Bronchial epithelial cell (primary cell): ENCODE measurements at regions not wholly inside any gene's neighbourhood (a gene's known extent, or its start where the extent isn't known, plus 50 kb on each side); places are given as distances from the start of the nearest gene placed in this dataset.
"Not testable (repeated sequence)": the region's sequence is repeated elsewhere in the genome, so short reads cannot be mapped to it uniquely, and the experiment has no call there.

Experiments used
- DNase-seq: peaks from one replicate; pipeline ENCODE4 v3.0.0-alpha.2; 2010; ENCODE audit warnings: low read depth
- FAIRE-seq: peaks from 2 replicates; lab custom pipeline; 2011; peaks lifted over from hg19 to GRCh38; lab: Jason Lieb, UNC
- H3K27me3 ChIP-seq: 2 replicates; pipeline ENCODE4 v1.5.1; 2011; ENCODE audit warnings: low read length; ENCODE audit not compliant: control insufficient read depth, insufficient read depth
- H3K36me3 ChIP-seq: 2 replicates; pipeline ENCODE4 v1.5.1; 2011; ENCODE audit warnings: low read length; ENCODE audit not compliant: control insufficient read depth, insufficient read depth
- H3K4me3 ChIP-seq: 2 replicates; pipeline ENCODE4 v1.5.1; 2011; ENCODE audit warnings: mild to moderate bottlenecking, low read depth, low read length, control low read depth
- CTCF ChIP-seq: IDR thresholded peaks from 2 replicates; pipeline ENCODE4 v1.5.1; 2011; ENCODE audit warnings: mild to moderate bottlenecking, moderate library complexity, low read length, control low read depth, inconsistent platforms; ENCODE audit not compliant: insufficient read depth, severe bottlenecking

GRCh38 chr5:145010834-145011233 is 824.3 kb downstream of the PRELID2 start:
- no peak for FAIRE-seq
- TF ChIP-seq CTCF, result no peak
- Histone ChIP-seq H3K4me3 (no peak overlapping the region), H3K27me3 (no peaks in the 10 kb centered on the region), H3K36me3 (no peaks in the 10 kb centered on the region)
- DNase-seq, result no peak

- H3K4me3 ChIP-seq, result no peak overlapping the region
- DNase-seq (no peak), FAIRE-seq (no peak)
- no peaks in the 10 kb centered on the region for H3K36me3 ChIP-seq
- H3K27me3 ChIP-seq, result no peaks in the 10 kb centered on the region
- TF ChIP-seq CTCF, result no peak
Observed at GRCh38 chr5:145008876-145009530, 826.1 kb downstream of the PRELID2 start.

- FAIRE-seq, DNase-seq, H3K27me3 ChIP-seq, H3K36me3 ChIP-seq, H3K4me3 ChIP-seq: not testable (repeated sequence)
Observed at GRCh38 chr5:144994356-144994755, 823.7 kb downstream of the KCTD16 start.

GRCh38 chr5:144983101-144983500 is 812.4 kb downstream of the KCTD16 start:
- no peak for TF ChIP-seq CTCF
- Histone ChIP-seq H3K4me3 (no peak overlapping the region), H3K36me3 (no peaks in the 10 kb centered on the region), H3K27me3 (no peaks in the 10 kb centered on the region)
- FAIRE-seq, result no peak
- DNase-seq, result no peak

- no peak for TF ChIP-seq CTCF
- Histone ChIP-seq H3K36me3 (no peaks in the 10 kb centered on the region), H3K4me3 (no peak overlapping the region), H3K27me3 (no peaks in the 10 kb centered on the region)
- no peak for DNase-seq
- no peak for FAIRE-seq
Observed at GRCh38 chr5:144979516-144980264, 809.0 kb downstream of the KCTD16 start.

GRCh38 chr5:144972317-144972716 is 801.6 kb downstream of the KCTD16 start:
- no peak for TF ChIP-seq CTCF
- DNase-seq (no peak), FAIRE-seq (no peak)
- Histone ChIP-seq H3K4me3 (no peak overlapping the region), H3K36me3 (no peaks in the 10 kb centered on the region), H3K27me3 (no peaks in the 10 kb centered on the region)
